Caco-2 (cell line): ENCODE measurements at regions not wholly inside any gene's neighbourhood (a gene's known extent, or its start where the extent isn't known, plus 50 kb on each side); places are given as distances from the start of the nearest gene placed in this dataset.

ENCODE experiments used
- BruUV-seq: library from RNA; stranded (reverse); fragments of 400-500 nt; replicated peaks from 2 replicates; lab custom pipeline; 2021; lab: Mats Ljungman, UMichigan
- CTCF ChIA-PET: fragments of 300-600 bp; sonication (Branson Sonifier 250); formaldehyde crosslinking; loops from one replicate; lab custom pipeline; 2022; ENCODE audit warnings: antibody characterized with exemption; lab: Charles Lee
- POLR2A ChIA-PET: fragments of 300-600 bp; sonication (Branson Sonifier 250); formaldehyde crosslinking; loops from one replicate; lab custom pipeline; 2022; ENCODE audit warnings: antibody characterized with exemption; lab: Charles Lee
- DNase-seq, 2 experiments: peaks; one replicate each; pipeline versions ENCODE4 v3.0.0 to v3.0.0-alpha.2; 2020 to 2022
- H3K27me3 ChIP-seq: replicated peaks from 2 replicates; pipeline ENCODE4 v1.6.0; 2011; ENCODE audit warnings: low read length; ENCODE audit not compliant: control insufficient read depth, insufficient read depth
- H3K36me3 ChIP-seq: 2 replicates; pipeline ENCODE4 v1.5.1; 2011; ENCODE audit warnings: low read length; ENCODE audit not compliant: control insufficient read depth, insufficient read depth
- H3K4me1 ChIP-seq: fragments of 250-450 bp; sonication (Bioruptor Pico); 2 replicates; pipeline ENCODE4 v1.5.1; 2020; ENCODE audit warnings: mild to moderate bottlenecking
- H3K4me3 ChIP-seq: 2 replicates; pipeline ENCODE4 v1.5.1; 2011; ENCODE audit warnings: low read depth, mild to moderate bottlenecking, control low read depth, low read length
- H3K9me3 ChIP-seq: fragments of 250-450 bp; sonication (Bioruptor Pico); 2 replicates; pipeline ENCODE4 v1.5.1; 2020; ENCODE audit warnings: mild to moderate bottlenecking, moderate library complexity
- H3K27ac Mint-ChIP-seq: one replicate; pipeline ENCODE4 v1.8.0; 2022; ENCODE audit warnings: mixed read lengths; ENCODE audit not compliant: unreplicated experiment
- H3K27me3 Mint-ChIP-seq: one replicate; pipeline ENCODE4 v1.8.0; 2022; ENCODE audit warnings: mixed read lengths; ENCODE audit not compliant: insufficient read depth, unreplicated experiment
- H3K36me3 Mint-ChIP-seq: one replicate; pipeline ENCODE4 v1.8.0; 2022; ENCODE audit warnings: mild to moderate bottlenecking, mixed read lengths; ENCODE audit not compliant: insufficient read depth, unreplicated experiment
- H3K4me1 Mint-ChIP-seq: one replicate; pipeline ENCODE4 v1.8.0; 2022; ENCODE audit warnings: low read depth, mixed read lengths; ENCODE audit not compliant: unreplicated experiment
- H3K4me3 Mint-ChIP-seq: one replicate; pipeline ENCODE4 v1.8.0; 2022; ENCODE audit warnings: mild to moderate bottlenecking, moderate library complexity, mixed read lengths; ENCODE audit not compliant: unreplicated experiment
- H3K9me3 Mint-ChIP-seq: one replicate; pipeline ENCODE4 v1.8.0; 2022; ENCODE audit warnings: mixed read lengths; ENCODE audit not compliant: unreplicated experiment
- intact Hi-C: fragments of 100-400 bp; cut with micrococcal nuclease; formaldehyde crosslinking; loops from one replicate; pipeline ENCODE4 v1.10.0; 2022; ENCODE audit not compliant: unreplicated experiment
- TF ChIP-seq, protein P1 (sequence below), 2 experiments: fragments of 200-600 bp in 1 of 2; IDR thresholded peaks; 1 replicate in 1 of 2; 2 replicates in 1 of 2; pipeline versions ENCODE4 v1.5.1 to v1.8.0; 2011 to 2022; ENCODE audit warnings: antibody characterized with exemption in 1 of 2, control low read depth in 1 of 2, inconsistent platforms in 1 of 2, low read depth in 1 of 2, low read length in 1 of 2, mild to moderate bottlenecking in 1 of 2, moderate library complexity in 1 of 2; ENCODE audit not compliant: insufficient read depth in 1 of 2, severe bottlenecking in 1 of 2, unreplicated experiment in 1 of 2

DNA sequence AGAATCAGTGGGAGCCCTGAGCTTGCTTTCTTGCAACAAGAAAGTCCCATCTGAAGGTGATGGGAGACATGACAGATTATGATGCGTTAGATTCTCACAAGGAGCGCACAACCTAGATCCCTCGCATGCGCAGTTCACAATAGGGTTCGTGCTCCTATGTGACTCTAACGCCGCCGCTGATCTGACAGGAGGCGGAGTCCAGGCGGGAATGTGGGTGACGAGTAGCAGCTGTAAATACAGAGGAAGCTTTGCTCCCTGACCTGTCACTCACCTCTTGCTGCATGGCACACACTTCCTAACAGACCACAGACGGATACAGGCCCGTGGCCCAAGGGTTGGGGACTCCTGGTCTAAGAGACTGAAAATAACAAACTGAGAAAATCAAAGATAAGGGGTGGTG, 1163.4 kb upstream of the AUTS2 start:
- H3K9me3 ChIP-seq = no peaks in the 10 kb centered on the region; the same call in 1 of the 2 replicates
- no peaks in the 10 kb centered on the region for H3K4me1 ChIP-seq
- H3K4me3 ChIP-seq = no peak overlapping the region
- Mint-ChIP-seq H3K9me3 (peaks cover 29% of the 10 kb centered on the region), H3K27ac (no peak overlapping the region), H3K27me3 (no peaks in the 10 kb centered on the region), H3K36me3 (no peaks in the 10 kb centered on the region), H3K4me1 (no peaks in the 10 kb centered on the region), H3K4me3 (no peak overlapping the region)
- no TSS peak for BruUV-seq
- intact Hi-C loops = no loop called here
- H3K36me3 ChIP-seq = no peaks in the 10 kb centered on the region
- H3K27me3 ChIP-seq = no peaks in the 10 kb centered on the region
- DNase-seq = no peak
- ChIA-PET POLR2A (no interaction called here), CTCF (interaction anchor here (0.5 kb wide), 1 partner anchor 360 kb away, joined by 5 read pairs; no protein-coding TSS in a partner anchor)
- TF ChIP-seq, protein P1, sequence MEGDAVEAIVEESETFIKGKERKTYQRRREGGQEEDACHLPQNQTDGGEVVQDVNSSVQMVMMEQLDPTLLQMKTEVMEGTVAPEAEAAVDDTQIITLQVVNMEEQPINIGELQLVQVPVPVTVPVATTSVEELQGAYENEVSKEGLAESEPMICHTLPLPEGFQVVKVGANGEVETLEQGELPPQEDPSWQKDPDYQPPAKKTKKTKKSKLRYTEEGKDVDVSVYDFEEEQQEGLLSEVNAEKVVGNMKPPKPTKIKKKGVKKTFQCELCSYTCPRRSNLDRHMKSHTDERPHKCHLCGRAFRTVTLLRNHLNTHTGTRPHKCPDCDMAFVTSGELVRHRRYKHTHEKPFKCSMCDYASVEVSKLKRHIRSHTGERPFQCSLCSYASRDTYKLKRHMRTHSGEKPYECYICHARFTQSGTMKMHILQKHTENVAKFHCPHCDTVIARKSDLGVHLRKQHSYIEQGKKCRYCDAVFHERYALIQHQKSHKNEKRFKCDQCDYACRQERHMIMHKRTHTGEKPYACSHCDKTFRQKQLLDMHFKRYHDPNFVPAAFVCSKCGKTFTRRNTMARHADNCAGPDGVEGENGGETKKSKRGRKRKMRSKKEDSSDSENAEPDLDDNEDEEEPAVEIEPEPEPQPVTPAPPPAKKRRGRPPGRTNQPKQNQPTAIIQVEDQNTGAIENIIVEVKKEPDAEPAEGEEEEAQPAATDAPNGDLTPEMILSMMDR (IDR thresholded peaks at IDR 0.05; ENCODE audit: insufficient read depth in 1 of 2, low read depth in 1 of 2, low read length in 1 of 2, severe bottlenecking in 1 of 2, unreplicated experiment in 1 of 2) = no peak

DNA sequence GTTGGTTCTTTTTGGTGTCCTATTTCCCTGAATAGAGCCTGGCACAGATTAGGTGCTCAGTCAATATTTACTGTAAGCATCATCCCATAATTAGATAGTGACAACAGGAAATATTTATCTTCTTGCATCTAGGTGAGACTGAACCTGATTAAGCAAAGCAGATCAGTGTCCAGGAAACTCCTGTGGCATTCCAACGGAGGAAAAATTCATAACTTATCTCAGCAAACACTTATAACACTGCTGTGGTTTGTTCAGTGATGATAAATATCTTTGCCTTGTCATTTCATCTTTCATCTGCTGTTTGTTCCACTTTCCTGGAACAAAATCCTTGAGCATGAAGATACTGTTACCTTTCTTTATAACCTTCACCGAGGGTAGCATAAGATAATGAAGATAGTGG, 1160.3 kb upstream of the AUTS2 start:
- TF ChIP-seq, protein P1 (IDR thresholded peaks at IDR 0.05; ENCODE audit: insufficient read depth in 1 of 2, low read depth in 1 of 2, low read length in 1 of 2, severe bottlenecking in 1 of 2, unreplicated experiment in 1 of 2) = no peak
- Mint-ChIP-seq H3K27me3 (no peaks in the 10 kb centered on the region), H3K9me3 (peaks cover 24% of the 10 kb centered on the region), H3K4me3 (no peak overlapping the region), H3K4me1 (no peaks in the 10 kb centered on the region), H3K27ac (no peak overlapping the region), H3K36me3 (no peaks in the 10 kb centered on the region)
- no peaks in the 10 kb centered on the region for H3K4me1 ChIP-seq
- CTCF ChIA-PET = no interaction called here
- BruUV-seq = no TSS peak
- H3K4me3 ChIP-seq = no peak overlapping the region
- no peaks in the 10 kb centered on the region for H3K27me3 ChIP-seq
- POLR2A ChIA-PET = no interaction called here
- no peaks in the 10 kb centered on the region; the same call in 1 of the 2 replicates for H3K9me3 ChIP-seq
- no peak for DNase-seq
- intact Hi-C loops = no loop called here
- H3K36me3 ChIP-seq = no peaks in the 10 kb centered on the region

DNA sequence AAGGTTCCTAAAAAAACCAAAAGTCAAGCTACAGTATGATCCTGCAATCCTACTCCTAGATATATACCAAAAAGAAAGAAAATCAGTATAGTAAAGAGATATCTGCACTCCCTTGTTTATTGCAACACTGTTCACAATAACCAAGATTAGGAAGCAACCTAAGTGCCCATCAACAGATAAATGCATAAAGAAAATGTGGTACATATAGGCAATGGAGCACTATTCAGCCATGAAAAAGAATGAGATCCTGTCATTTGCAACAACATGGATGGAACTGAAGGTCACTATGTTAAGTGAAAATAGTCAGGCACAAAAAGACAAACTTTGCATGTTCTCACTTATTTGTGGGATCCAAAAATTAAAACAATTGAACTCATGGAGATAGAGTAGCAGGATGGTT, 1159.5 kb upstream of the AUTS2 start:
- TF ChIP-seq, protein P1 (IDR thresholded peaks at IDR 0.05; ENCODE audit: insufficient read depth in 1 of 2, low read depth in 1 of 2, low read length in 1 of 2, severe bottlenecking in 1 of 2, unreplicated experiment in 1 of 2) = no peak
- BruUV-seq = no TSS peak
- no peak overlapping the region for H3K4me3 Mint-ChIP-seq
- intact Hi-C loops = no loop called here
- H3K27me3 Mint-ChIP-seq = no peaks in the 10 kb centered on the region
- H3K4me3 ChIP-seq = no peak overlapping the region
- H3K4me1 ChIP-seq = no peaks in the 10 kb centered on the region
- no peaks in the 10 kb centered on the region for H3K36me3 Mint-ChIP-seq
- no peaks in the 10 kb centered on the region for H3K27me3 ChIP-seq
- no peaks in the 10 kb centered on the region; the same call in 1 of the 2 replicates for H3K9me3 ChIP-seq
- ChIA-PET CTCF (no interaction called here), POLR2A (no interaction called here)
- no peaks in the 10 kb centered on the region for H3K4me1 Mint-ChIP-seq
- H3K36me3 ChIP-seq = no peaks in the 10 kb centered on the region
- H3K27ac Mint-ChIP-seq = no peak overlapping the region
- DNase-seq = no peak
- H3K9me3 Mint-ChIP-seq = peaks cover 32% of the 10 kb centered on the region
